ENCODE measurements at regions not wholly inside any gene's neighbourhood (a gene's known extent, or its start where the extent isn't known, plus 50 kb on each side); places are given as distances from the start of the nearest gene placed in this dataset.

DNA sequence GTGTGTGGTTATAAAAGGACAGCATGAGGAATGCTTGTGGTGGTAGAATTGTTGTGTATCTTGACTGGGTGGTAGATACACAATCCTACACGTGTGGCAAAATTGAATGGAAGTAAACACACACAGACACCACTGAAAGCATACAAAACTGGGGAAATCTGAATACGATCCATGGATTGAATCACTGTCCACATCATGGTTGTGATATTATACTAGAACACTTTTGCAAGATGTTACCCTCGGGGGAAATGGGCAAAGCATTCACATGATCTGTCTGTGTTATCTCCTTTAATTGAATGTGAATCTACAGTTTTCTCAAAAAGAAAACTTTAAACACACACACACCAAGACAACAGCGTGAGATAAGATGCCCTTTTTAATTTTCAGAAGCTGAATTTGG lies 165.2 kb upstream of the CELF2 start:
- no peak for DNase-seq (ENCODE audit: low spot score)

DNA sequence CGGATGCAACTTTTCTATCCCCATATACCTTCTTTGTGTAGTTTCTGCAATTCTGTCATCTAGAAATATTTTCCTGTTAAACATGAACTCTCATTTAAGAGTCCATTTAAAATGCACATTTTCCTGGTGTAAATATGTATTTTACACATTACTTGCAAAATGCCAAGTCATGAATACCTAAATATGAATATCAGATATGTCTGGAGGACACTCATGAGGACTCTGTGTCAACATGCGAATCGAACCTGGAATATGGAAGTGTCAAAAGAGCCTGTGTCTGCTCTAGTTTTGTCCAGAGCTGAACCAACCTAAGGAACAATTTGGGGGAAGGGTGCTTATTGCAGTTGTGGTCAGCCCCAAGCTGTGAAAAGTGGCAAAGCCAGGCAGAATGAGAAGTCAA lies 163.7 kb upstream of the CELF2 start:
- no peak for DNase-seq (ENCODE audit: low spot score)

DNA sequence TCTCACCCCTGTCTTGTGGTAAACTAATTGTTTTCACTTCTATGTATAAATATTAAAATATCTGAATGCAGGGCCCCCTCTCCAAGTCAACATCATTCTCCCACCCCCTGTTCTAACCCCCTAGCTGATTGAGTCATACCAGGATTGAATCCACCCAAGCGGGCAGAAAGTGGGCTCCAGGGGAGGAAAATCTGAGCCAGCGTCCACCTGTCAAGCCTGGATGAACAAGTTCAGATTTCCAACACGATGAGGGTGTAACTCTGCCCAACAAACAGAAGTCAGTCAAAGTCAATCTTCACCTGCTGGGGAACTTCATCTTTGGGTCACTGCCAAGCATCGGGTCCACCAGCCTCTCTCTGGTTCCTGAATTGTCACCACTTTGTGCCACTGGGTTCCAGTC lies 162.9 kb upstream of the CELF2 start:
- no peak for DNase-seq (ENCODE audit: low spot score)

GRCh38 chr10:10855151-10855581 lies 162.5 kb upstream of the CELF2 start:
- no peak for DNase-seq (ENCODE audit: low spot score)

GRCh38 chr10:10860455-10860976 lies 157.2 kb upstream of the CELF2 start:
- DNase-seq (ENCODE audit: low spot score) = no peak

DNA sequence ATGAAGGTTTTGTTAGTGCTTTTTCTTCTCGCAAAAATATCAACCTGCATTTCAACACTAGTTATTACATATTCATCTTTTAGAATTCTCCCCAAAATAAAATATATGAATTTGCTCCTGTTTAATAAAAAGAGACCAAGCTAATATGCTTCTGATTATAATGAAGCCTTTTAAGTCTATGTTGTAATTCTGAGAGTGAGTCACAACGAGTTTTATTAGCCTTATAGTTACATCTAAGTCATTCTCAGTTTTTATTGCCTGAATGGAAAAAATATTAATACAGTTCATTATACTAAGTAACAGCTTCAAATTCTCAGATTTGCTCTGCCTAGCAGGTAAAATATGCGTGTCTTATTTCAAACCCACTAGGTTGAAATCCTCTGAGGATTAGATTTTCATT lies 152.4 kb upstream of the CELF2 start:
- no peak for DNase-seq (ENCODE audit: low spot score)

DNA sequence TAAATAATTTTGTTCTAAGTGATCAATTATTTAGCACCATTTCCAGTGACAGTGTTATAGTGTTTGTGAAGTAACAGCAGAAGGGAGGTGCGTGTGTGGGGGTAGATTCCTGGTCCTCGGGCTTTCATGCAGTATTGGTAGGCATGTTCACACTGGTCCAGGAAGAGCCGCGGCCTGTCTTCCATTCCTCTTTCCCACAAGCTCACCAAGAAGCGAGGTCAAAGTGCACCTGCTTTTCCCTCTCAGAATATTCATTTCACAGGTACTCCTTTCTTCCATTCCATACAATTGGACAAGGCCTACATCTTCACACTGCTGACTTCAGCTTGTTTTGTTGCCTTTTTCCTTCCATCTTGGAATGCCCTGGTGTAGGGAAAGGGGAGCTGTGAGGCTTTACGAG lies 151.8 kb upstream of the CELF2 start:
- no peak for DNase-seq (ENCODE audit: low spot score)

DNA sequence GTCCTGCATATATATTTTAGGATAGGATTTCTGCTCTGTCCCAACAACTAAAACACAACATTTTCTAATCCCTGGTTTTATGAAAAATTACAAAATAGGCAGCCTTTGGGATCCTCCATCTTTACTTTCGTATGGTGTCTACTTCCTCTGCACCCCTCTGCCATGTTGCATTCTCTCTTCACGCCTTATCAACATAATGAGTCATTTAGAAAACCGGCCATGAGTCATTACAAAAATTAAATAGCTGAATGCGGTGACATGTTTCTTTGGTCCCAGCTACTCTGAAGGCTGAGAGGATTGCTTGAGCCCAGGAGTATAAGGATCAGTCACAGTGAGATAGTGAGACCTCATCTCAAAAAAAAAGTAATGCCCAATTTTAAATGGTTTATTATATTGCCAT lies 148.1 kb upstream of the CELF2 start:
- DNase-seq (ENCODE audit: low spot score) = peak; percentile 79

DNA sequence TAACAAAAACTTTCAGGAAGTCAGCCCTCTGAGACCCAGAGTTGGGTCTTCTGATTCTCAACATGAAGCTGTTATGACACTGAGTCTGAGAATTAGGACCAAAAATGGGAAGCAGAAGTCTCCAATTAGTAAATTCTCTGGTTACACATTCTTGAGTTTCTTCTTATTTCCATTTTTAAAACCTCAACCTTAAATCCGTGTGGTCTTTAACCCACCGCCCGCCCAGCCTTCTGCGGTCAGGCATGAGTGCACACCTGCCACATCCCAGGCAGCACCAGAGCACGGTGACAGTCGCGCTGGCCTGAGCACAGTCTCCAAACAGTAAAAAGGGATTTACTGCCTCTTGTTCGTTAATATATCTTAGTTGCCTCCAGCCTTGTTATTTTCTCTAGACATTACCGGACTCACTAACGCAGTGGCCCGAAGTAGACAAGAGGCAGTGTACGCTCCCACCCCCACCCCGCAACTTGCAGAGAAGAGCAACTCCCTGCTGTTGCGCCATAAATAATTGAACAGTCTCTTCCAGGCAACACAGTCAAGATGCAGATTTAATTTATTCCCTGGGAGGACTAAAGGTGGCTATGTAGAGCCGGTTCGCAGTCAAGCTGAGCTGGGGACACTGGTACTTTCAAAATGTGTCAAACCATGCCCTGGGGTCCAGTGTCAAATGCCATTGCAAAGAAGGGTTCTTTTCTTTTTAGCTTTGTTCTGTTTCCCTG lies 147.0 kb upstream of the CELF2 start:
- DNase-seq (ENCODE audit: low spot score) = no peak

- no peak for DNase-seq (ENCODE audit: low spot score)
Measured at GRCh38 chr10:10871352-10871751, 146.3 kb upstream of the CELF2 start.

DNA sequence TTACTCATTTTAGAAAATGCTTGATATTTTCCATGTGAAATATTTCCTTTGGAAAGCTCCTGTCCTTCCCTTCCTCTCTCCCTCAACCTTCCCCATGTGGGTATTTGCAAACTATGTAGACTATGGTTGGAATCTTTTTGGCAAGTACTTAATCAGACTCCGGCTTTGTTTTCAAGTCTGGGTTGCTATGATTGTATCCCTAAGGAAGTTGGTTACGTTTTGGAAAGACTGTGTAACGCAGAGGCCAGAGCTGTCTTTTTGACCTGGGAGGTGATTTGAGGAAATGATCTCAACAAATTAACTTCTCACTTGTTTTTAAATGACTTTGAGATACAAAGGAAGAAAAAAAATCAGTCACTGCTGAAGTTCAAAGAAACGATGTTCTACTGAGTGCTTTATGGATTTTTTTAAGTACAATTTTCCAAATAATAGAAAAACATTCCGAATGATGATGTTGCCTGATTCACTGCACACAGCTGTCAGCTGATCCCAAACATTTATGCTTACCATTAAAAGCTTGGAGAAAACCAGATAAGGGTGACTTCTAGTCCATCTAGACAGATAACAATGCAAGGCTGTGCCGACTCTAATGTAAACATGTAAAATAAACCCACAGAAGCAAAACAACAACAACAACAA lies 145.5 kb upstream of the CELF2 start:
- DNase-seq (ENCODE audit: low spot score) = no peak

- no peak for DNase-seq (ENCODE audit: low spot score)
Measured at GRCh38 chr10:10872764-10873163, 144.9 kb upstream of the CELF2 start.

DNA sequence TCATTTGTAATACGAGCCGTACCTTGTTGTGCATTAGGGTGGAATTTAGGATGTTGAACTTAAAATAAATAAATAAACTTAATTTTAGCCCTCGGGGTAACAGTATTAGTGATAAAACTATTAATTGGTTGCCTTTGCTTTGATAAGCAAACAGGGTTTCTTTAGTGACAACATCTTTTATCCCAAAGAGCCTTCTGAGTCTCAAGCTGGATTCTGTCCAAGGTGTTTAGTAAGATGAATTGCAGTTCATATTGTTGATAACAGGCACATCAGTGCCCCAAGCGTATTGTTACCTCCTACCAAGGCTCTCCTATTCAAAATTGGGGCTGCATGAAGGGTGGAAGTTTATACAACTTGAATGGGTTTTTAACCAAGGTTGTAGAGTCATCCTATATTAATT lies 144.4 kb upstream of the CELF2 start:
- DNase-seq (ENCODE audit: low spot score) = no peak

GRCh38 chr10:10873915-10874314 lies 143.8 kb upstream of the CELF2 start:
- no peak for DNase-seq (ENCODE audit: low spot score)

GRCh38 chr10:10878963-10879362 lies 138.7 kb upstream of the CELF2 start:
- no peak for DNase-seq (ENCODE audit: low spot score)

- no peak for DNase-seq (ENCODE audit: low spot score)
Measured at GRCh38 chr10:10881117-10881813, 136.4 kb upstream of the CELF2 start.

DNA sequence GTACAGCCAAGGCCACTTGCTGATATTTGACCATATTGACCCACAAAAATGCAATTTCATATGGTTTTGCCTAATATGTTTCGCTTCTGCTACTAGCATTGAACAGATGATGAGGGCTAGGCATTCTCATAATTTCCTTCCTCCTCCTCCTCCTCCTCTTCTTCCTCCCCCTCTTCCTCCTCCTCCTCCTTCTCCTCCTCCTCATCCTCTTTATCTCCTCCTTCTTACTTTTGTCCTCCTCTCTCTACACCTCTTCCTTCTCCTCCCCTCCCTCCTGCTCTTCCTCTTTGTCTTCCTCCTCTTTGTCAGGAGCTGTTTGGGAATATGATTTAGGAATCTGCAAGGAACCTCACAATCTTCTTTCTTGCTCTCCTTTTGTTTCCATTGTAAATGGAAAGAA lies 133.9 kb upstream of the CELF2 start:
- no peak for DNase-seq (ENCODE audit: low spot score)

- no peak for DNase-seq (ENCODE audit: low spot score)
Measured at GRCh38 chr10:10886861-10887531, 130.7 kb upstream of the CELF2 start.

DNA sequence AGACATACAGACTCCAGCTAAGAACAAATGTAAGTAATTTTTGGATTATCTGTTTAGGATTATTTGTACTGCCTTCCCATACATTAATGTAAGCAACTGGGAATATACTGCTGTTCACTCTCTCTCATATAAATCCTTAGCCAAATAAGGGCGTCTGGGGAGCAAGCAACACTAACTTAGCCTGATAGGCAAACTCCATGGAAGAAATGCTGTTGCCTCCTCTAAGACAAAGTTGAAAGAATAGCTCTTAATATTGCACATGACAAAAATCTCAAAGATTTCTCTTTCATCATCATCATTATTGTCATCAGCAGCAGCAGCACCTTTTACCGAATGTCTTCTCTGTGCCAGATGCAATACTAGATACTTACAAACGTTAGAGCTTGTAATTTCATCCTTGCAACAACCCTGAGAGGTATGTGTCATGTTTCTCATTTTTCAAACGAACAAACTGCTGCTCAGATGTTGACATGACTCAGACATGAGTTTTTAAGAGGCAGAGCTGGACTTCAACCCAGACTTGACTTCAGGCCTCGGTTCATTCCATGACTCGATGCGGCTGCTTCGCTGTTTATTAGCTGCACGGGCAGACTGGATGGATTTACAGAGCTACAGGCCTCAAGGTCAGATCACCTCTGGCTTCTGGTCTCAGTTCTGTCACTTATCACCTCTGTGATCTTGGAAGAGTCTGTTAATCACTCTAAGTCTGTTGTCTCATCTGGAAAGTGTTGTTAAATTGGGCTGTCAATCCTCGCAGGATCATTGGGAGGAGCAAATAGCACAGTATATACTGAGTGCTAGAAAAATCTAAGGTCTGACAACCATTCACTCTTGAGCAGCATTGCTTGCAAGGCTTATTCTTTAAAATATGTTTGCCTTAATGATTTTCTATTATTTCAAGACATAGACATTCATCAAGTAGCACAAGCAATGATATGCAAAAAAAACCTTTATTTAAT lies 126.3 kb upstream of the CELF2 start:
- DNase-seq (ENCODE audit: low spot score) = no peak

DNA sequence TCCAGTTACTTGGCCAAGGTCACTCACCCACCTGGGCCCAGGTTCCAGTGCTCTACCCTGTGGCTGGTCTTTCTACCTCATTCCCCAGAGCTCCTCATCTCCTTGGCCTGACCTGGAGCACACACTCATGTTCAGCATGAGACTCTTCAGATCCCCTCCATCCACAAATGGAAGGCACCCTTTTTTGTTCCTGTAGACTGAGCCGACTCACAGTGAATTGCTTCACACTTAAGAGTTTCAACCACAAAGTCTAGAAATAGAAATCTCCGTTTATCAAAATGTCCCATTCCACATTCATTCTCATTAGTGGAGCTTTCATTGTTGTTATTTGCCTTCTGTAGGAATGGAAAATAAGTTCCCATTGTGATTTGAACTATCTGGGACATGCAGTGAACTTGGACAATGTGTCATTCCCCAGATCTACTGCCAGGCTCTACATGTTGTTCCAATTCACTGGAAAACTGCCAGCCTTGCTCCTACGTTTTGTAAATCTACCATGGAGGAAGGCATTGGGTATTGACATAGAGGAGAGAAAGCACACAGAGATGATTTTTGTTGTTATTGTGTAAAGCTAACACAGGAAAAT lies 125.3 kb upstream of the CELF2 start:
- no peak for DNase-seq (ENCODE audit: low spot score)

DNA sequence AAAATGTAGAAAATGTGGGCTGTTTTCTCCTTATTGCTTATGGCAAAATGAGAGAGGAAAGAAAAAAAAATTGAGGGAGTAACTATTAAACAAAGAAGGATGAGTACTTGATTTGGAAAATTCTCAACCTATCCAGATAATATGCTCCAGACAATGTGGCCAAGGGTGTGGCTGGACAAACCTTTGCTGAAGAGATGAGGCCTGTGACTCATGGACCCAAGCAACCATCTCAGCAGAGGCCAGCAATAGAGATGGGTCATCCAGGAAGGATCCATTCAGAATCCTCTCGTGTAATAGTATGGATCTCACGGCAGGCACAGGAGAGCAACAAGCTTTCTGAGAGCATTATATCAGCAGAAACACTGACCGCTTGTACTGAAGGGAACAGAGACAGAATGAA lies 120.3 kb upstream of the CELF2 start:
- no peak for DNase-seq (ENCODE audit: low spot score)

Measured in activated CD4-positive, alpha-beta T cell treated with anti-CD3 and anti-CD28 coated beads, Interleukin-2, Interleukin-4, amounts not matched to agents 100 ng/mL and 50 ng/mL, durations not matched to agents 16 hours and 8 hours (primary cell).